NCI-H1092 treated with DMSO at 0.1 percent for 48 hours (cell line): ENCODE measurements at regions not wholly inside any gene's neighbourhood (a gene's known extent, or its start where the extent isn't known, plus 50 kb on each side); places are given as distances from the start of the nearest gene placed in this dataset.

ENCODE experiments used
- DNase-seq: peaks from one replicate; lab custom pipeline; 2025; lab: John Stamatoyannopoulos, UW

DNA sequence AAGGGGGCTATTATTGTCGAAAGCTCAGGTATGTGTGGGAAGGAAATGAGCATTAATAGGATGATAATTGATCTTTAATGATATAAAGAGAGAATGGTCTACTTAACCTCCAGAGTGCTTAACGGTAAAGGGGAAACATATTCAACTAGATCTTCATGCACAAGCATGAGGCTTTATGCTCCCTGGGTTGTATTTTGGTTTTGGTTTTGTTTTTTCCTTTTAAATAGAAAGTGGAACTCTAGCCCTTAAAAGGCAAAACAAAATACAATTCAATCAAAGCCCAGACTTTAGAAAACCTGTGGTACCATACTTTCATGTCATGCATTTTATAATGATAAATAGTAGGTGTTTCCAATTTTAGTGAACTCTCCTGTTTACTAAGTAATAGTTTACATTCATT, 622.7 kb downstream of the METTL15 start:
- DNase-seq = no peak

DNA sequence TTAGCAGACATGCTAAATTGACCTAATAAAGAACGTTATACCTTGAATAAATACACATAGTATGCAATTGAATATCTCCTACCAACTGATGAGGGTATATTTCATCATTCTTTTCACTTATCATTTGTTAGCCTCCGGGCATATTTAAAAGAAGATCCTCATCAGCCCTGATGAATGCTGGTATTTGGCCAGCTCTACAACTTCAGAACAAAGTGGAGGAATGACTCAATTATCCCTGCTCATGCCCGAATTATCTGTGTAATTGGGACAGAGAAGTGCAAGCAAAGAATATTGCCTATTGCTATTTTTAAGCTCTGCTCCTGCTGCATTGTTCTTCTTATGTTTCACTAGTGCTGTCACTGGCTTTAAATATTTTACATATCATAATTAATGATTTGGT, 622.1 kb downstream of the METTL15 start:
- DNase-seq = no peak

DNA sequence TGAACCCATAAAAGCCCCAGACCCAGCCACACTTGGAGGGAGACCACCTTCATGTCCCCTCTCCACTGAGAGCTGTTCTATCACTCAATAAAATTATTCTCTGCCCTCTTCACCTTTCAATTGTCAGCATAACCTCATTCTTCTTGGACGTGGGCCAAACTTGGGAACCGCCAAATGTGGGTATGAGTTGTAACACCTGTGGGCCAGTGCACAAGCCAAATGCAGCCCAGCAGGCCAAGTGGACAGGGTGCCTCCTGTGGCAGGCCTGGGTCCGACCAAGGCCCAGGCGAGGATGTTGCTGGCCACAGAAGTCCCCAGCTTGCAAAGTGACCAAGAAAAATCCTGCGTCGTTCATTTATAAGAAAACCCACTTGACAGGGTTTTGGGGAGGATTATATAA, 621.2 kb downstream of the METTL15 start:
- no peak for DNase-seq

DNA sequence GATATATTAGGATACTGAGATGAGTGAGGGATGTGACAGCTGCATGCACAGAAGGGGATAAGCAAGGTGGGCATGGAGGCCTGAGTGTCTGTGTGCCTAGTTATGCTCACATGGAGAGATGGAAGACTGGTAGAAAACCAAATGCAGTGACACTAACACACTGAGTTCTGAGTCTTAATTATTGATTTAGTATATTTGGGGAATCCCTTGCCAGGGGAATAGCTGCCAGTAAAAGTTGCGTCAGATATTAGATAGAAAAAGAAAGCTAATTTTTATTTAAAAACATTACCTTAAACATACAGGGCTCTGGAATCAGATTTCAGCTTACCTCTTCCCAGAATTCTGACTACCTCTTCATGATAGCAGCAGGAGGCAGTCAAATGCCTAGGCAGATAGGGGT, 620.5 kb downstream of the METTL15 start:
- DNase-seq = no peak

DNA sequence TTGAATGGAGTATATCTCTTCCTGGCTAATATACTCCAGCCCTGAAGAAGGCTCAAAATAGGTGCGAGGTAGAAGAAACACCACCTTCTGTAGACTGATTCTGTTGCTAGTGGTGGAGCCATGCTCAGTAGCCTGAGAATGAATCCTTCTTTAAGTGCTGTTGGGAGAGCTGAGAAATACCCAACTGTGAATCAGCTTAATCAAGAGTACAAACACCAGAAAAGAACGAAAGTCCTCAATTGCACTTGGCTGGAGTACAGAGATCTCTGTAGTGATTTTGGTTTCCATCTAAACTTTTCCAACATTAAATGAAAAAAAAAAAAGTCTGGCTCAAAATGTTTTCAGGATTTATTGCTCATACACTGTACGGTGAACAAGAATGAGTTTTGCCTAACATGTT, 619.1 kb downstream of the METTL15 start:
- DNase-seq = no peak

DNA sequence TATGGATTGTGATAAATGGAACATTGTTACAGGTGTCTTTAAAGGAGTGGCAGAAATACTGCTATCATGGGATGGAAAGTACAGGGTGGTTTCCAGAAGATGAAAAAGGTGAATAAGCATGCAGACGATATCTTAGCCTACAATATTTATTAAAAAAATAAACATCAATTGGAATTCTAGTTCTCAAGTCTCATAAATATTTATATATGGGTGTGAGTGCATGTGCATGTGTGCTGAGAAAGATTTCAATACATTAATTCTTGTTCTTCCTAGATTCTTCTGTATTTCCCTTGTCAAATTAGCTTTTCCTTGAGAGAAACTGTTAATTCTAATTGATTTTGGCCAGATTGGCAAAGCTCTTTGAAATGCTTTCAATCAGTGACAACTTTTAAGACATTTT, 618.2 kb downstream of the METTL15 start:
- no peak for DNase-seq

DNA sequence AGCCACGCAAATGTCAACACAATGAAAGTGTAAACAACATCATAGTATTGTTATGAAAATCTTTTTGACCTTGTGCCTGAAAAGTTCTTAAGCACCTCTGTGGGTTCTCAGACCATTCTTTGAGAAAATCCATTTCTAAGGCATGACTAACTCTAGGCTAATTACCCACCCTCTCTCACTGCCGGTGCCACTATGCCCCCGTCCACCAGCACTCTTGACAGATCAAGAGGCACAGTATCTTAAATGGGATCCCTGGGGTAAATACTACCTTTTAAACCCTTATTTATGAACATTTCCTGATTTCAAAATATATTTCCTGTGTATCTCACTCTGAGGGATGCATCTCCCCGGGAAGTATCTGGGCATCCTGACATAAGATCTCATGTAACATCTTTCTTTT, 607.5 kb downstream of the METTL15 start:
- no peak for DNase-seq

DNA sequence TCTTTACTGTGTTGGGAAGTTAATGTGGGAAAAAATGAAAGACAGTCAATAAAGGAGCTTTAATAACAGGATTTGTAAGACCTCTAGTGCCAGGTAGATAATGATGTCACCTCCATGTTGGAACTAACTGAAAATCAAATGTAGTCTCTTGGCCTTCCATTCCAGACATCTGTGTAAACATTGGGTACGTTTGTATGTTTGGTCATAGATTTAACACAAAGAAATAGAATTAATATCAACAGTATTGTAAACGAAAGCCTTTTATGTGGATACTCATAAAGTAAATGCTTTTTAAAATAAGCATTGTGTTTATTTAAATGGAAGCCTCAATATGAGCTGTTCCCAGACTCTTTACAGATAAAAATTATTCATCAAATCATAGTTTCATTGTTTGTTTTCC, 605.7 kb downstream of the METTL15 start:
- peak; percentile 25 for DNase-seq

DNA sequence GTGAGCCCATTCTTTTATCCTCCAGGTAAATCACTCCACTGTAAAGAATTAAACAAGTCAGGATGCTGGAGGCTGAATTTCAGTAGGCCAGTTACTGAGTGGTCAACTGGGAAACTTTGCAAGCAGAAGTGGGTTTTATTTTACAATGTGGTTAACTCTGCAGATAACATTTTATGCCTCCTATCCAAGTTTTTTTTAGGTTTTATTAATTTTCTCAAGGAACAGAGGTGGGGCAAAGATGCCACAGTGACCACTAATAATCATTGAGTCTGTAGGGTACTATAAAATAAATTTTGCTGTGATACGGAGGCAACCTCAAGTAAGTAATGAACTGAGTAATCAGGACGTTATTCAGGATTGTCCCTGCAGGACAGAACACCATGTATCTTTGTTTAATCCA, 599.9 kb downstream of the METTL15 start:
- DNase-seq = no peak

DNA sequence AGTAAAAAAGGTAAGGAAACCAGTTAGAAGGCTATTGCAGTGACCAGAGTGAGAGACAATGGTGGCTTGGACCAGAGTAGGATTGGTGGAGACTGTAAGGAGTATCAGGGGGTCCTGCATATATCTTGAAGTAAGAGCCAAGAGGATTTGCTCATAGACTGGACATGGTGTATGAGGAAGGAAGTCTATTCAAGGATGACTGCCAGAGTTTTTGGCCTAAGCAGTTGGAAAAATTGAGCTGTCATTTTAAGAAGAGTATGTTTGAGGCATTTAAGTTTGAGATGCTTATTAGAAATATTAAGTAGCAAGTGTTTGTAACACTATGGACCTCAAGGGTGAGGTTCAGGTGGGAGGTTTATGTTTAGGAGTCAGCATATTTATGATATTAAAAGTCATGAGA, 596.6 kb downstream of the METTL15 start:
- DNase-seq = no peak

DNA sequence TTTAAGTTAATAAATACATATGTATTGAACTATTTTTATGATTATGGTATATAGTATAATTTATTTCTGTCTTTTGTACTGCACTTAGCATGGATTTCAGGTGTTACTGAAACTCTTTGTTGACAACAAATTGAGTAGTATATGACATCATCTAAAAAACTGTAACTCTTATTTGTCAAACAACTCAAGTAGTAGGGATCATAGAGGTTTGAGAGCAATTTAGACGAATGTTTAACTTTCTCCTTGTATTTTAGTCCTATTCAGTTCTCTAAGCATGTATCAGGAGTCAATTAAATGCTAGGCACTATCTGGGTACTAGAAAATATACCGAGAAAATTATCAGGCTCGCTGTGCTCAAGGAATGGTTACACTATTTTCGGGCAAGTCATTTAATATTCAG, 595.2 kb downstream of the METTL15 start:
- DNase-seq = no peak

DNA sequence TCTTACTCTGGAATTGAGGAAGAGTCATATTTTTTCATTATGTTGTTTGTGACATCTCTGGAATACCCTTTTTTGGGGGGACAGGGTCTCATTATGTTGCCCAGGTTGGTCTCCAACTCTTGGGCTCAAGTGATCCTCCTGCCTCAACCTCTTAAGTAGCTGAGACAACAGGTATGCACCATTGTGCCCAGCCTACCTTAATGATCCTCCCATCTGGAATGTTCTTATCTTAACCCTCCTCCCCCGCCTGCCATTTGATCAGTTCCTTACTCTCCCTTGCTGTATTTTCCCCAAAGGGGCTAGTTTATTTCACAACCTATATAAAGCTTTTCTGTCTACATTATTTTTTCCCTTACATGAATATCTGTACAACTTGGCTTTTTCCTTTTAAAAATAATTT, 594.7 kb downstream of the METTL15 start:
- no peak for DNase-seq

DNA sequence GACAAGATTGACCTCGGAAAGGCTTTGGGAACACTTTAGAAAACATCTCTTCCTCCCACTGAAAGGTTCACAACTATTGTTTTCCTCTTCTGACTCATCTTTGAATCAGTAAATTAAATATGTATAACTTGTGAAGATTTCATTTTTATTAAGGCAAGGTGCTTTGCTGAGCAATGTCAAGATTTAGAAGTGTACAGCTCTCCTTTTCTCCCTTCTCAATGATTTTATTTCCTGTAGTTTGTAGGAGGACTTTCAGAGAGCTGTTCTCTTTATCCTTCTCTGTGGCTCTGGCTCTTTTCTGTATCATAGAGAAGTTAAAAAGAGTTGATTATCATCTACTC, 594.2 kb downstream of the METTL15 start:
- DNase-seq = no peak

DNA sequence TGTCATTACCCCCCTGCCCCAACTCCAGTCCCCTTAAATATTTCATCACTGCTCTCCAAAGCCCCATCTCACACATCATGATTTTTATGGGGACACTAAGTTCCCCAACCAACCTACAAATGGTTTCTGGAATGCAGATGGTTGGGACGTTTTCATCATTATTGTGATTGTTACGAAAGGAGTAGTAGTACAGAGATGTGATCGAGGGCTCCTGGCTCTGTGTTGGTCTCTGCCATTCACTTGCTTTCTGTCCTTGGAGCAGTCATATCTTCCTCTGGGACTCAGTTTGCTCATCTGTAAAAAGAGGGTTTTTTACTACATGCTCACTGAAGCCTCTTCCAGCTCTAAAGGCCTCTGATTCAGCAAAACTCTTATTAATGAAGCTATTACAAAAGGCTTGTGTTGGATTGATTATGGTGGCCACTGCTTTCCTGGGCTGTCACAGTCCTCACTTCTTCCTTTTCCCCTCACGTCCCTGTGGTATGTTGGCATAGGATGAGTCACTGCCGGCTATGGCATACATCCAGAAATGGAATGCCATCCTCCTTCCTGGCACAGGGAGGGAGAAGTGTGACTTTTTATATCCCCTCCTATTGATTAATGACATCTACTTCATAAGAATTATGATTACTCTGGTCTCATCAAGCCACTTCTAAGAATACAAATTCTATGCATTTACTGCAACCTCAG, 593.7 kb downstream of the METTL15 start:
- no peak for DNase-seq

DNA sequence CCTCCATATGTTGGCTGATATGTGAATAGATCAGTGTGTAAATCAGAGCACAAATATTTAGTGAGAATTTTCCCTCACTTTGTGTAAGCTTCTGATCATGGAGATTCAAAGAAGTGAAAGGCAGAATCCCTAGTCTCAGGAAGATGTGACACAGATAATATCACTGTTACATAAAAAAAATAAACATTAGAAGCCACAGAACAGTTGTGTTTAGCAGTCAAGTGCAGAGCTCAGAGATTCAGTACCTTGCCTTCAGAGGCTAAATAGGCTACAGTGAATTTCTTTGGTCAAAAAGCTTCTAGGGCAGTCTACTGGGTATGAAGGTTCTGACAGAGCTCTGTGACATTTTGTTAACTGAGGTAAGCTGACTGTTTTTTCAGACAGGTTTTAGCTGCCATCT, 591.5 kb downstream of the METTL15 start:
- DNase-seq = no peak

DNA sequence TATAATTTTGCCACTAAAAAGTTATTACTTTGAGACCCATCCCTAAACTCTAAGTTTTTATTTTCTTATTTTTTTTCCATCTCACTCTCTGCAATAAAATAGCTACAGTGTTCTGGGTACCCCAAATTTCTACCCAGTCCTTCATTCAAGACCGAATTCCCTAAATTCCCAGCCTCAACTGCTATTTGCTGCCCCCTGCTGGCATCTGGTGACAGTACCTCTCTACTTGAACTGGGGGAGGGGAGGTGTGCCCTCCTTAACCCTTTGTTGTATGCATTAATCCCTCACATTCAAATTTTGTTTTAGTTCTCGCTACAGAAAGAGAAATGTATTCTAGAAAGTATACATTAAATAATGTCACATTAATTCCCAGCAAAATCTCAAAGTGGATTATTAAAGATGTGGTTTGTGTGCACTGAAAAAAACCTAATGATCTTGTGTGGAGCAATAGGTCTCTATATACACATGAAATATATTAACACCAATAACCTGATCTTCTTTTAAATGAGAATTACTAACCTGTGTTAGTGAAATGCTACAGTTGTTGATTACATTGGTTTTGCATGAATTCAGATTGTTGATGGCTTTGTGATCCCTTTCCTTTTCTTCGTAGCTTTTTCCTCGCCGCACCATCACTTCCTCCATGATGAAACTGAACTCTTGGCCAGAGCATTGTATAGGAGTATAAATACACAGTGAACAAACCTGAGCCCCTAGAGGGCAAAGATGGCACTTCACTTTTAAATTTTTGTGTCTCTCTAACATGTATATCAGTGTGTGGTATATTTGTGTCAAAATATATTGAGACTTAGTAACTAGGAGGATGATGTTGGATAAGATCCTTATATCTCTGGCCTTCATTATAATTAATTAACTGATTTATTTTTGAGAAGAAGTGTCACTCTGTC, 590.0 kb downstream of the METTL15 start:
- peak; percentile 2 for DNase-seq

DNA sequence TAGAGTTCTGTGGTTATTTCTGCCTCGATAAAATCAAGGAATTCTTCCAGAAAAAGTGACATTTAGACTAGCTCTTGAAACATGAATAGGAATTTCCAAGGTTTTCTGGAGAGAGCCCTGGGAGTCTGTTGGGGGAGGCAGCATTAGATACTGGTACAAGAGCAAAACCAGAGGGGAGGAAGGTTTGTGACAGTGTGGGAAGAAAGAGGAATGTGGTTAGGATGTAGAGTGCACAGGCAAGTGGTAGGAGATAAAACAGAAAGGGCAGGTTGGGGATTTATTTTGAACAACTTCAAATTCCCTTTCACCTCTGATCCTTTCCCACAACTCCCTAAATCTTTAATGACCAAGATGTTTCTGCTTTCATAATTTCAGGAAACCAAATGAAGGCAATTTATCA, 588.4 kb downstream of the METTL15 start:
- no peak for DNase-seq

DNA sequence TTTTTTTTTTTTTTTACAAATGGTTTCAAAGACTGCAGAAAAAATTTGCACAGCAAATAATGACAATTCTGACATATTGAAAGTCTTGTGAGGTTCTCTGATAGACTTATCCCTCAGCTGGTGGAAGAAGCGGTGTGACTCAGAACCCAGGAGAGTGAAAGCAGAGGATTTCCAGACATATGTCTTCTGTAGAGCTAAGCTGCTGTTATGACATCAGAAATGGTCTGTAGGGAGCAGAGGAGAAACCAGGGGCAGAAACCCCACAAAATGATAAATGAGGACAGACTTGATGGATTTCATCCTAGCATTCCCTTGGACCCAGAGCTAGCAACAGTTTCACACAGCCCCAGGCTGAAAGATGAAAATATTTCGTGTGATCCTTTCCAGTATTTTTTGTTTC, 582.6 kb downstream of the METTL15 start:
- DNase-seq = no peak

DNA sequence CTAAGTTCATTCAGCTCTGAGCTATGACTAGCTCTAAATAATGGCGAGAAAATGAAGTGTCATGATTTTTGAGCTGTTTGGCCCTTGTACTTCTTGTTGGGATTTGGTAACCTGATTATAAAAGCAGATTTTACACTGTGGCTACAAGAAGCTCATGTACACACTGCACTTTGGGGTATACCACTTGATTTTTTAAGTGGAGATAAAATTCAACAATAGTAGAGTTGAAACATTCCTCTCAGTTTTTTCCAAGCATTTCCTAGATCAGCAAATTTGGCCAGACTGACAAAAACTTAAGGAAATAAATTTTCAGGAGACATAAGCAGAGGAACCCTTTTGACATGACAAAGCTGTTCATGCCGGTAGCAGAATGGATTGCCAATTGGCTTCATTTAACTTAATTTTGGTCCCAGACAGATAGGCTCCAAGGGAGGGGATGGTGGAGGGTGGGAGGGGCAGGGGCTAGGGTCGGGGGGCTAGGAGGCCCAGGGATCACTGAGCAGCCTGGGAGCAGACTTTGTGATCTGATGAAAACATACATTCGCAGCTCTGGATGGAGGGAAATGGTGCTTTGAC, 575.9 kb downstream of the METTL15 start:
- no peak for DNase-seq

DNA sequence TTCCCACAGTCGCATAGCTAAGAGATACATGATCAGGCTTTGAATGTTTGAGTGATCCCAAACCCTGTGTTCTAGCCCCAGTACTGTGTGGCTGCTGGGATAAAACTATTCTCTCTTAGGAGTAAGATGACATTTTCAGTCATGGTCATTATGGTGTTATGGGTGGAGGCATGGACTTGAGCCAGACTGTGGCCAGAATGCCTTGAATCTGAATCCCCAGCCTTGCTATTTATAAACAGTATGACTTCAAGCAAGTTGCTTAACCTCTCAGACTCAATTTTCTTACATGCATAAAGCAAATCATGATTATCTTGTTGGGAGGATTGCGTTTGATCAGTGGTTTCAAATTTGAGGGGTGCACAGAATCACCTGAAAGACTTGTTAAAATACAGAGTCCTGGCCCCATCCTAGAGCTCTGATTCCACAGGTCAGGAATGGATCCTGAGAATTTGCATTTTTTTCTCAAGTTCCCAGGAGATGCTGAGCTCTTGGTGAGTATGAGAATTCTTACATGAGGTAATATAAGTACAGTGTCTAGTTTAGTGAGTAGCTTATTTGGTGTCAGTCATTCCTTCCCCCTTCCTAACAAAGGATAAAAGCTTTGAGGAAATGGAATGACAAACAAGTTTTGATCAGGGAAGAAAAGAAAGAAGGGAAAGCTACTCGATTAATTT, 571.7 kb downstream of the METTL15 start:
- DNase-seq = no peak

DNA sequence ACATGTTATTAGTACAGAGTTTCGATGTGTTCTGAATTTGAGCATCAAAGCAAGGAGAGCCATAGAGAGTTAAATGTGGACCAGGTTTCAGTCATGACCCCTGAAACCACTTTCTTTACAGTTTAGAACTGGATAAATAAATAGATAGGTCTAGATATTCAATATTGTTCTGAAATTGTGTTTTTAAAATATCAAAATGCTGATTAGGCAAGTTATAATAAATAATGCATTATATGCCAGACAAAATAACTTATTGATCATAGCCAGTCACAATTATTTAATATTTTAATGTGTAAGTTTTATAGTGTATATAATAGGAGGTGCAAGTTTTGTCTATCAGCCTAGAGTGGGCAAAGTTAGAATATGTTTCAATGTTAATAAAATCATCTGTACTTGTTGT, 569.5 kb downstream of the METTL15 start:
- no peak for DNase-seq

DNA sequence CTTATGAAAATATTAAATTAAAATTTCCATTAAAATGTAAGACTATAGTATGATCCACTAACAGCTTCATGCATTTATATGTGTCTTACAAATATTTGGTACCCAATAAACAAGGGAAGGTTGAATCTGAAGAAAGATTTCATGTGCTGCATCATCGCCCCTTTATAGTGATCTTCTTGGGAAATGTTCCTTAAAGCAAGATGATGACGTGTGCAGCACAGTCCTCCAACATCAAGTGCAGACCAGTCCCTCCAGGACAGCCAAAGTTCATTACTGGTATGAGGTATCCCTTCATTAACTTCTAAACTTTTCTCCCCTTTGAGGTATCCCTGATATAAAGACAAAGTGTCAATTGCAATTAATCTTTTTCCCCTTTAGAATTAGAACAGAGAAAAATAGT, 567.0 kb downstream of the METTL15 start:
- no peak for DNase-seq
